Activated naive CD8-positive, alpha-beta T cell treated with anti-CD3 and anti-CD28 coated beads, Interleukin-2, amount 50 U/mL, for 24 hours (primary cell): ENCODE measurements at regions not wholly inside any gene's neighbourhood (a gene's known extent, or its start where the extent isn't known, plus 50 kb on each side); places are given as distances from the start of the nearest gene placed in this dataset.
"Not testable (repeated sequence)": the region's sequence is repeated elsewhere in the genome, so short reads cannot be mapped to it uniquely, and the experiment has no call there.

Source experiments
- ATAC-seq: fragments of 150-1000 bp; cut with Tn5 transposase; one replicate; pipeline ENCODE4 v1.10.0; 2021
- DNase-seq: peaks from one replicate; pipeline ENCODE4 v3.0.0; 2021
- H3K27ac Mint-ChIP-seq: one replicate; pipeline ENCODE4 v1.8.0; 2021; ENCODE audit warnings: mild to moderate bottlenecking, mixed read lengths
- H3K27me3 Mint-ChIP-seq: one replicate; pipeline ENCODE4 v1.8.0; 2021; ENCODE audit warnings: mixed read lengths
- H3K36me3 Mint-ChIP-seq: one replicate; pipeline ENCODE4 v1.8.0; 2021; ENCODE audit warnings: low read depth, mixed read lengths
- H3K4me1 Mint-ChIP-seq: one replicate; pipeline ENCODE4 v1.8.0; 2021; ENCODE audit warnings: mixed read lengths
- H3K4me3 Mint-ChIP-seq: one replicate; pipeline ENCODE4 v1.8.0; 2021; ENCODE audit warnings: mild to moderate bottlenecking, moderate library complexity, mixed read lengths
- H3K9me3 Mint-ChIP-seq: one replicate; pipeline ENCODE4 v1.8.0; 2021; ENCODE audit warnings: mixed read lengths

DNA sequence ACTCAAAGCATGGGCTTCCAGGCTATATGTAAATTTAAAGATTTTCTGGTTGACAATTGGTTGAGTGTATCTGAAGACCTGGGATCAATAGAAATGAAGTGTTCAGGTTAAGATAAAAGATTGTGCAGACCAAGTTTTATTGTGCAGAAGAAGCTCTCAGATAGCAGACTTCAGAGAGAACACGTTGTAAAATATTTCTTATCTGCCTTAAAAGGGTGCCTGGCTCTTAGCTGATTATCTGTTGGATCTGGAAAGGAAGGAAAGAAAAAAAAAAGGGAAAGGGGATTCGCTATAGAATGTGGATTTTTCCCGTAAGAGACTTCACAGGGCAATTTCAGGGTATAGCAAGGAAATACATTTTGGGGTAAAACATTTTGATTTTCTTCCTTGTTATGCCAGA lies 523.2 kb downstream of the EDEM1 start:
- Mint-ChIP-seq H3K9me3 (peaks cover 3% of the 10 kb centered on the region), H3K36me3 (no peaks in the 10 kb centered on the region), H3K4me1 (no peaks in the 10 kb centered on the region), H3K4me3 (no peak overlapping the region), H3K27me3 (no peaks in the 10 kb centered on the region), H3K27ac (no peak overlapping the region)
- no peak for ATAC-seq
- DNase-seq = no peak

DNA sequence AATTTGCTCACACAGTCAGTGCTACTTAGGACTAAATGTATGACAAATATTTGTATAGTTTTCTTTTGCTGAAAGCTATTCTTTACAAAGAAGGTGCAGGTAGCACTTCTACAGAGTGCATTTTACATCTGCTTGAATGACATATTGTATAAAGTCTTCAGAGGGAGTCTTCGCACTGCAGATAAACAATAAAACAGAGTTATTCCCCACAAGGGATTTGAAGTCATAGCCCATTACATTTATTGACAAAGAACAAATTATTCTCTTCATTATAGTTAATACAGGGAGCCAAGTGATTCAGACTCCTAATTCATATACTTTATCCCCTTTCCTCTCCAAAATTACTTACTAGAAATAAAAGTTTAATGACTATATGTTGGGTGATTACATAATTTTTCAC lies 529.7 kb downstream of the EDEM1 start:
- H3K27me3 Mint-ChIP-seq = no peaks in the 10 kb centered on the region
- no peaks in the 10 kb centered on the region for H3K4me1 Mint-ChIP-seq

DNA sequence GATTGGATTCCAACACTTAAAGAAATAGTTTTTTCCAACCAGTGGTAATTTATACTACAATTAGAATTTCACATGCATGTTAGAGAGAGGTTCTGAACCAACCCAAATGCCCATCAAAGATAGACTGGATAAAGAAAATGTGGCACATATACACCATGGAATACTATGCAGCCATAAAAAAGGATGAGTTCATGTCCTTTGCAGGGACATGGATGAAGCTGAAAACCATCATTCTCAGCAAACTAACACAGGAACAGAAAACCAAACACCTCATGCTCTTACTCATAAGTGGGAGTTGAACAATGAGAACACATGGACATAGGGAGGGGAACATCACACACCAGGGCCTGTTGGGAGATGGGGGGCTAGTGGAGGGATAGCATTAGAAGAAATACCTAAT lies 532.2 kb downstream of the EDEM1 start:
- not testable (repeated sequence) for ATAC-seq, H3K36me3 Mint-ChIP-seq, DNase-seq, H3K27ac Mint-ChIP-seq, H3K9me3 Mint-ChIP-seq, H3K27me3 Mint-ChIP-seq, H3K4me1 Mint-ChIP-seq, H3K4me3 Mint-ChIP-seq

More for the DNA sequence above, 529.7 kb downstream of the EDEM1 start:
- DNase-seq = no peak
- Mint-ChIP-seq H3K4me3 (no peak overlapping the region), H3K36me3 (no peaks in the 10 kb centered on the region), H3K9me3 (no peaks in the 10 kb centered on the region), H3K27ac (no peak overlapping the region)
- no peak for ATAC-seq

DNA sequence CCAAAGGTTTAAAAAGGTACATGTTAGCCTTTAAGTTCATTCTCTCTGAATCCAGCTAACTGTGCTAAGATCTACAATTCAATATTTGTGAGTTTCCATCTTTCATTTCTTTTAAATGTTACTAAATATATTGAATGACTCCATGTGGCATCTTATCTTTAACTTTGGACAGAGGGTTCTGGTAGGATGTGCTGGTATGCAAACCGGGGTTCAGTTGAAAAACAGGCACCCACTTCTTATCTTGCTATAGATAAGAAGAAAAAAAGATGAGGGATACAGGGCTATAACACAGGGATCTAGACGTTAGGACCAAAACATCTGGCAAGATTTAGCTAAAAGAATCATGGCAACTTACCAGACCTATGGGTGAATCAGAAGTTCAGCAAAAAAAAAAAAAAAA lies 538.3 kb downstream of the EDEM1 start:
- H3K36me3 Mint-ChIP-seq = no peaks in the 10 kb centered on the region
- no peak overlapping the region for H3K4me3 Mint-ChIP-seq
- no peaks in the 10 kb centered on the region for H3K4me1 Mint-ChIP-seq
- no peak overlapping the region for H3K27ac Mint-ChIP-seq
- ATAC-seq (no peak), DNase-seq (no peak)
- H3K9me3 Mint-ChIP-seq = no peaks in the 10 kb centered on the region
- no peaks in the 10 kb centered on the region for H3K27me3 Mint-ChIP-seq

DNA sequence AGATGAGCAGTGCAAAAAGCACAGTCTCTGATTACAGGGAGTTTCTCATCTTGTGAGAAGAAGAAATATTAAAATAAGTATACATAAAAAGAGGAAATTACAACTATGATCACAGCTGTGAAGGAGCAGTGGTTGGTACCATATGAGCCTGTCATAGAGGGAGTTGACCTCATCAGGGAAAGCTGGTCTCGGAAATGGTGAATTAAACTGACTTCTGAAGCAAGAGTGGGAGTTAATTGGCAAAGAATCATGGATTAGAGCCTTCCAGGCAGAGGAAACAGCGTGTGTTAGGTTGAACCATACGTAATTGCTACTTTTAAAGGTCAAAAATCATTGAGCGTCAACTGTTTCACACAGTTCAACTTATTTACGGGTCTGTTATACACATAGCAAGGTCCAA lies 539.1 kb downstream of the EDEM1 start:
- ATAC-seq (no peak), DNase-seq (no peak)
- no peak overlapping the region for H3K27ac Mint-ChIP-seq
- H3K9me3 Mint-ChIP-seq = no peaks in the 10 kb centered on the region
- no peaks in the 10 kb centered on the region for H3K4me1 Mint-ChIP-seq
- H3K27me3 Mint-ChIP-seq = no peaks in the 10 kb centered on the region
- H3K36me3 Mint-ChIP-seq = no peaks in the 10 kb centered on the region
- H3K4me3 Mint-ChIP-seq = no peak overlapping the region

DNA sequence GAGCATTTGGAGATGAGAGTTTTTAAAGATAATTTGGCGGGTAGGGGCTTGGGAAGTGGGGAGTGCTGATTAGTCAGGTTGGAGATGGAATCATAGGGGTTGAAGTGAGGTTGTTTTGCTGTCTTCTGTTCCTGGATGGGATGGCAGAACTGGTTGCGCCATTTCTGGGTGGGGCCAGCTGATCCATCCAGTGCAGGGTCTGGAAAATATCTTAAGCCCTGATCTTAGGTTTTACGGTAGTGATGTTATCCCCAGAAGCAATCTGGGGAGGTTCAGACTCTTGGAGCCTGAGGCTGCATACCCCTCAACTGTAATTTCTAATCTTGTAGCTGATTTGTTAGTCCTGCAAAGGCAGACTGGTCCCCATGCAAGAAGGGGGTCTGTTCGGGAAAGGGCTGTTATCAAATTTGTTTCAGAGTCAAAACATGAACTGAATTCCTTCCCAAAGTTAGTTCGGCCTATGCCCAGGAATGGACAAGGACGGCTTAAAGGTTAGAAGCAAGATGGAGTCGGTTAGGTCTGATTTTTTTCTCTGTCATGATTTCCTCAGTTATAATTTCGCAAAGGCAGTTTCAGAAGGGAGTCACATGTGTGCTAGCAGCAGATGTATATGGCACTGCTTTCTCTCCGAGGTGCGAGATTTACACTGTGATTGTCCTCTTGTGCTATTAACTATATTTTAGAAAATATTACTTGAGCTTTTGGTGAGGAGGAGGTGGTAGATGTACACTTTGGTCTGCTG lies 540.4 kb downstream of the EDEM1 start:
- no peak for ATAC-seq
- no peaks in the 10 kb centered on the region for H3K36me3 Mint-ChIP-seq
- DNase-seq = no peak
- no peaks in the 10 kb centered on the region for H3K27me3 Mint-ChIP-seq
- H3K4me3 Mint-ChIP-seq = no peak overlapping the region
- H3K27ac Mint-ChIP-seq = no peak overlapping the region
- no peaks in the 10 kb centered on the region for H3K4me1 Mint-ChIP-seq
- no peaks in the 10 kb centered on the region for H3K9me3 Mint-ChIP-seq

DNA sequence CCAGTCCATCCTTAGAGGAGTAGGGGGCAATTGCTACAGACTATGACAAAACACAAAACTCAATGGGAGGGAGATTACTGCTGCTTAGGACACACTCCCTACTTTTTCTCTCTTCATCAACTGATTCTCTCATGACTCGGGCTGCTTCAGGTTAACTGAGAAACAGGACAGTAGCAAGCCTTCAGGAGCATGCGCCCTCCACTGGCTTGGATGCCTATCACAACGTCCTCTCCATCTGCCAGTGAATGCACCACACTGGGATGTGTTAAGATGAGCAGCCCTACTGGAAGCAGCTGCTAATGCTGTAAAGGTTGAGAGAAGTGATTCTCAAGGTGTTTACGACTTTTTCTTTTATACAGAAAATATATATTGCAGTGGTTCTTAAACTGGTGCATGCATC lies 542.3 kb downstream of the EDEM1 start:
- no peak for ATAC-seq
- no peak overlapping the region for H3K27ac Mint-ChIP-seq
- no peaks in the 10 kb centered on the region for H3K36me3 Mint-ChIP-seq
- H3K4me1 Mint-ChIP-seq = no peaks in the 10 kb centered on the region
- no peaks in the 10 kb centered on the region for H3K27me3 Mint-ChIP-seq
- no peak for DNase-seq
- H3K9me3 Mint-ChIP-seq = no peaks in the 10 kb centered on the region
- H3K4me3 Mint-ChIP-seq = no peak overlapping the region

DNA sequence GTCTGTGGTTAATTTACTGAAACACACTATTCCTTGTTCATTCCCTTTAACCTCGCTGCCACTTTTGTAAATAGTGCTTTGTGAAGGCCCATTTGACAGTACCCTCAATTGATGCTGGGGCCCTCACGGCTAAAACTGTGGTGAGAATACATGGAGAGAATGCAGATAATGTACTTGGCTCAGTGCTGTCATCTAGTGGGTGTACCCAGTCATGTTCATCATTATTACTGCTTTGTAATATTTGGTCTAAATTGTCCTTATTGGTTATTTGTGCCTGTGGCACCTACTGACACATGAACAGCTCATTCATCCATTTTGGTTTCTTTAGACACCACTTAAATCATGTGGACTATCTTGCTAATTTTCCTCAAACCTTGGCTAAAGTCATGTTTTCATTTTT lies 543.6 kb downstream of the EDEM1 start:
- H3K27me3 Mint-ChIP-seq = no peaks in the 10 kb centered on the region
- no peak overlapping the region for H3K4me3 Mint-ChIP-seq
- H3K4me1 Mint-ChIP-seq = no peaks in the 10 kb centered on the region
- DNase-seq (no peak), ATAC-seq (no peak)
- no peak overlapping the region for H3K27ac Mint-ChIP-seq
- H3K9me3 Mint-ChIP-seq = no peaks in the 10 kb centered on the region
- no peaks in the 10 kb centered on the region for H3K36me3 Mint-ChIP-seq

DNA sequence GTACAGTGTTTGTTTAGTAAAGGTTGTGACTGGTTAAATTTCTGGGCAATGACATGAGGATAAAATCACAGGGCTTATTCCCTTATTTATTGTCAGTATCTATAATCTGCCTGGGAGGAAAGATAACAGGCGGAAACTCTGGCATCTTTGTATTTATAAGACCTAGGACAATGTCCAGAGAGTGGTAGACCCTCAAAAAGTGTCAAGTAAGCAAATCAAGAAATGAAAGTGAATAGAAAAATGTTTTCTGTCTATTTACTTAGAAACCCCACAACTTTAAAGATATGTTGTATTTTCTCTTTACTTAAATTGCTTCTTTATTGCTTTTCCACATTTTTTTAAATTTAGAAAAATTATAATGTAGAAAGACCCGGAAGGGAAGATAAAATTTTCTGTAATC lies 544.6 kb downstream of the EDEM1 start:
- no peak for DNase-seq
- no peaks in the 10 kb centered on the region for H3K4me1 Mint-ChIP-seq
- no peak overlapping the region for H3K27ac Mint-ChIP-seq
- no peaks in the 10 kb centered on the region for H3K36me3 Mint-ChIP-seq
- H3K9me3 Mint-ChIP-seq = no peaks in the 10 kb centered on the region
- ATAC-seq = no peak
- no peak overlapping the region for H3K4me3 Mint-ChIP-seq
- H3K27me3 Mint-ChIP-seq = no peaks in the 10 kb centered on the region

DNA sequence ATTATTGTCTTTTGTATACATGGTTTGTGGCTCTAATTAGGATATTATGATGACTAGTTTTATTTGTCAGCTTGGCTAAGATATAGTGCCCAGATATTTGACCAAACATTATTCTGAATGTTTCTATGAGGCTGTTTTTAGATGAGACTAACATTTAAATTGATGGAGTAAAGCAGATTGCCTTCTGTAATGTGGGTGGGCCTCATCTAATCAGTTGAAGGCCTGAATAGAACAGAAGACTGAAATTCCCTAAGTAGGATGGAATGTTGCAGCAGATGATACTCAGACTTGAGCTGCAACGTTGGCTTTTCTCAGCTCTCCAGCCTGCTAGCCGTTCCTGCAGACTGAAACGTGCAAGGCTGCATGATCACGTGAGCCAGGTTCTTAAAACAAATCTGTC lies 546.5 kb downstream of the EDEM1 start:
- no peak overlapping the region for H3K27ac Mint-ChIP-seq
- H3K4me1 Mint-ChIP-seq = no peaks in the 10 kb centered on the region
- H3K36me3 Mint-ChIP-seq = no peaks in the 10 kb centered on the region
- no peak for DNase-seq
- no peak for ATAC-seq
- no peaks in the 10 kb centered on the region for H3K9me3 Mint-ChIP-seq
- no peaks in the 10 kb centered on the region for H3K27me3 Mint-ChIP-seq
- H3K4me3 Mint-ChIP-seq = no peak overlapping the region

DNA sequence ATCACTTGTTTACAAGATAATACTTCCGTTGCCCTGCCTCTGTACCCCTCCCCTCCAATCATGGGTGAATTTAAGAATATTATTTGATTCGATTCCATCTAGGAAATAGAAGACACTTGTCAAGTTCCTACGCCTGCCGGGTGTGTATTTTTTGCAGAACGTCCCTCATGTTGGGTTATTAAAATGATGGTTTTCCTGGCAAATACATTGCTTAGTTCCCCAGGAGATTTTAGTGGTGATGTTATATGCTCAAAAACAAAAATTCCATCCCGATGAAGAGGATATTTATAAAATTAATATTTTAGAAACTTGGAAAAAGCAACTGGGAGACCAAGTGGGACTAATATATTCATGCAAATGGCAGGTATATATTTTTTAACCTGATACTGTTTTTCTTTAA lies 548.4 kb downstream of the EDEM1 start:
- DNase-seq (no peak), ATAC-seq (no peak)
- no peak overlapping the region for H3K27ac Mint-ChIP-seq
- no peaks in the 10 kb centered on the region for H3K36me3 Mint-ChIP-seq
- H3K4me3 Mint-ChIP-seq = no peak overlapping the region
- H3K27me3 Mint-ChIP-seq = no peaks in the 10 kb centered on the region
- H3K9me3 Mint-ChIP-seq = no peaks in the 10 kb centered on the region
- no peaks in the 10 kb centered on the region for H3K4me1 Mint-ChIP-seq

DNA sequence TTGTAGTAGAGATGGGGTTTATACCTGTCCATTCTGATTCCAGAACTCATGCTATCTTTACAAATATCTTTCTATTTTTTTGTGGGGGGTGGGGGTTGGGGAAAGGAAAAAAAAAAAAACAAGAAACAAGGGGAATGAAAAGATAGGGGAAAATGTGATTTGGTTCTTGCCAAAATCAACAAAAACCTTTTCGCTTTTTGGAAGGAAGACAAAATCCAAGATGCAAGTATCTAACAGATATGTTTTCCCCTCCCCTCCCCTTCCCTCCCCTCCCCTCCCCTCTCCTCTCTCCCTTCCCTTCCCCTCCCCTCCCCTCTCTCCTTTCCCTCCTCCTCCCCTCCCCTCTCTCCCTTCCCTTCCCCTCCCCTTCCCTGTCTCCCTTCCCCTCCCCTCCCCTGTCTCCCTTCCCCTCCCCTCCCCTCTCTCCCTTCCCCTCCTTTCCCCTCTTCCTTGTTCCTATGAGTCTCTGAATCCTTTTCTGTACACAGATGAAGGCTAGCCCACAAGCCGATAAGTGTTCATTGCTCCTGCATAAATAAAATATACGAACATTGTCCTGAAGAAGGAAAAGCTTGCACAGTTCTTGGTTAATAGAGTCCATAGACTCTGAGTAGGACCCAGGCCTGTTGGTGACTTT lies 551.9 kb downstream of the EDEM1 start:
- H3K27me3 Mint-ChIP-seq = no peaks in the 10 kb centered on the region
- ATAC-seq = no peak
- H3K27ac Mint-ChIP-seq = no peak overlapping the region
- H3K4me1 Mint-ChIP-seq = no peaks in the 10 kb centered on the region
- no peak for DNase-seq
- no peaks in the 10 kb centered on the region for H3K9me3 Mint-ChIP-seq
- H3K36me3 Mint-ChIP-seq = no peaks in the 10 kb centered on the region
- H3K4me3 Mint-ChIP-seq = no peak overlapping the region

DNA sequence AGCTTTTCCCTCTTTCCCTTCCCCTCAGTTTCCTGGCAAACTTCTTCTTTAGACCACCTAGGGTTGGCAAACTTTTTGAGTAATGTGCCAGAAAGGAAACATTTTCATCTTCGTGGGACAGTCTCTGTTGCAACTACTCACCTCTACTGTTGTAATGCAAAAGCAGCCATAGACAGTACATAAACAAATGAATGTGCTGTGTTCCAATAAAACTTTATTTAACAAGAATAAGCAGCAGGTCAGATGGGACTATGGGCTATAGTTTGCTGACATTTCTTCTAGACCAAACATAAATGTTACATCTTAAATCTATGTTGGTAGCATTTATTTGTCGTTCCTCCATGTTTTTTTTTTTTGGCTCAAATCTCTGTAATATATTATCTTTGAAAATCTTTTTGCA lies 552.4 kb downstream of the EDEM1 start:
- ATAC-seq (no peak), DNase-seq (no peak)
- Mint-ChIP-seq H3K27me3 (no peaks in the 10 kb centered on the region), H3K36me3 (no peaks in the 10 kb centered on the region), H3K4me1 (no peaks in the 10 kb centered on the region), H3K27ac (no peak overlapping the region), H3K9me3 (no peaks in the 10 kb centered on the region), H3K4me3 (no peak overlapping the region)

DNA sequence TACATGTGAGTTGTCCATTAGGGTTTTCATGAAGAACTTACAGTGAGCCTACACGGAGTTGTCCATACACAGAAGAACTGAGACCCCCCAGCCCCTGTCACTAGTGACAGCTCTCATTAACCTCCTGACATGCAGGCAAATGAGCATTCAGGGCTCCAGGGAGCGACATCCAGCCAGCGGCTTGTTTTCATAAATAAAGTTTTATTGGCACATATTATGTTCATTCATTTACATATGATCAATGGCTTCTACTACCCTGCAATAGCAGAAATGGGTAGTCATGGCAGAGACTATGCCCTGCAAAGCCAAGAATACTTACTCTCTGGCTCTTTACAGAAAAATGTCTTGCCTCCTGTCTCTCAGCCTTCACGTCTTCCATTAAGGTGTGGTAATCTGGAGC lies 553.5 kb downstream of the EDEM1 start:
- no peaks in the 10 kb centered on the region for H3K4me1 Mint-ChIP-seq
- no peaks in the 10 kb centered on the region for H3K36me3 Mint-ChIP-seq
- no peak overlapping the region for H3K4me3 Mint-ChIP-seq
- no peaks in the 10 kb centered on the region for H3K27me3 Mint-ChIP-seq
- H3K27ac Mint-ChIP-seq = no peak overlapping the region
- DNase-seq (no peak), ATAC-seq (no peak)
- no peaks in the 10 kb centered on the region for H3K9me3 Mint-ChIP-seq

DNA sequence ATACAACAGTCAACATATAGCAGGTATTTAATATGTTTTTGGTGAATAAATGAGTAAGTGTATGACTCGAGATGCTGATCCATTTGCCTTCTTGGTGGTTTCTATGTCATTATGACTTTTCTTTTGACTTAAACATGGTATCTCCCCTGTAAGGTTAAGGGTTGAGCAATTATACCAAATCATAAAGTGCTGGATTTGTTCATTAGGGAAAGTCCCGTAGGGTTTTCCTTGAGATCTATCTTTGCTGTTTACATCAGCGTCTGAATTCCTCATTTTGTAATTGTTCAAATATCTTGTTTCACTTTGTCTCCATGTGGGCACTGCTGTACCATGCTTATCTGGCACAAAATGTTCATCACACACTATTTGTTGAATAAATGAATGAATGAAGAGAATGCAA lies 562.6 kb downstream of the EDEM1 start:
- Mint-ChIP-seq H3K36me3 (no peaks in the 10 kb centered on the region), H3K27me3 (no peaks in the 10 kb centered on the region), H3K27ac (no peak overlapping the region), H3K4me3 (no peak overlapping the region), H3K4me1 (no peaks in the 10 kb centered on the region), H3K9me3 (peaks cover 9% of the 10 kb centered on the region)
- DNase-seq (no peak), ATAC-seq (no peak)
